GM18520 (cell line): ENCODE measurements at regions not wholly inside any gene's neighbourhood (a gene's known extent, or its start where the extent isn't known, plus 50 kb on each side); places are given as distances from the start of the nearest gene placed in this dataset.
"Not testable (repeated sequence)": the region's sequence is repeated elsewhere in the genome, so short reads cannot be mapped to it uniquely, and the experiment has no call there.

Experiments
- ATAC-seq: cut with Tn5 transposase; IDR thresholded peaks from one replicate; pipeline ENCODE4 v1.9.1; 2021; ENCODE audit not compliant: unreplicated experiment

- no peak for ATAC-seq
These were observed 1780.3 kb upstream of the LRRTM1 start for GRCh38 chr2:82084679-82085392.

DNA sequence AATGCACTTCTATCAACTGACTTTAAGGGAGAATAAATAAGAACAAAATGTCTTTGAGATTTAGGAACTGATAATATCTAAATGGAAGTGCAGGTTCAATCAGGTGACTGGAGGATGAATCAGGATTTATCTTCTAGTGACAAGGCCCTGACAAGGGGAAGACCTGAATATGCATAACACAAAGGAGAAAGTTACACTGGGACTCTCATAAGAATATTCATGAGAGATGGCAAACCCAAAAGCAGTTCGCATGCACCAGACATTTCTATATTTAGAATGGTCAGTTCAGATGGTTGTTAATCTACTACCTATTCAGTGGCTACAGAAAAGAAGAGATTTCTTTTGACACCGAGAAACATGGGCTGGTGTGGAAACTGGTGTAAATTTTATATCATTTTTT lies 1771.3 kb upstream of the LRRTM1 start:
- ATAC-seq: no peak

DNA sequence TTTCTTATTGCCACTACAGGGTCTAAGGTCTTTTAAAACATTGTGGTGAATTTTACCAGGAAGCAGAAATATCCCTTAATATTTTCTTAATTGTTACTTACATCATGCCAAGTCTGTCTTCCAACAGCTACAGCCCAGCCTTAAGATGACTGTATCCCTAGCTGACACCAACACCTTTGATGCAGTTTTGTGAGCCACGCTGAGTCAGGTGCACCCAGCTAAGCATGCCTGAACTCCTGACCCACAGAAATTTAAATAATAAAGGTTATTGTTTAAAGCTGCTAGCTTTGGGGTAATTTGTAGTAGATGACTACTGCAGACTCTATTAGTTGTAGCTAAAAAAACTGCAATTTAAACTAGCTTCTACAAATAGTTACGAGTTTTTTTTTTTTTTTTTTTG lies 1757.9 kb upstream of the LRRTM1 start:
- ATAC-seq: no peak

- ATAC-seq: no peak
These were observed 1751.3 kb upstream of the LRRTM1 start for GRCh38 chr2:82055846-82056245.

DNA sequence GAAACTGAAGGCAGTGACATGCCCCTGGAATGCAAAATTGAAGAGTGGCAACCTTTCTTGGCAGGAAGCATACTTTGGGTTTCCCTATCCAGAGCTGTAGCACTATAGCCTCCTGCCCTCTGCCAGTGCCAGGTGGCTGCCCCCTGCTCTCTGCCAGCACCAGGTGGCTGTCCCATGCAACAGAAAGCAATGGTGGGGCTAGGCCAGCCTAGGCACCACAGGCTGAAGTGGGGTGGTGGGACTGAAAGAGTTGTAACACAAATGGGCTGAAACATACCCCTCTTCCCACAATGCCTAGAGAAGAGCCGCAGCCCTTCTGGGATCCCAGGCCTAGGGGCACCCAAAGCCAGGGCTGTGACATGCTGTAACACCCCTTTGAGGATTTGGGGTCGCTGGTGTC lies 1739.3 kb upstream of the LRRTM1 start:
- ATAC-seq: no peak

- no peak for ATAC-seq
These were observed 1723.5 kb upstream of the LRRTM1 start for GRCh38 chr2:82027921-82028615.

DNA sequence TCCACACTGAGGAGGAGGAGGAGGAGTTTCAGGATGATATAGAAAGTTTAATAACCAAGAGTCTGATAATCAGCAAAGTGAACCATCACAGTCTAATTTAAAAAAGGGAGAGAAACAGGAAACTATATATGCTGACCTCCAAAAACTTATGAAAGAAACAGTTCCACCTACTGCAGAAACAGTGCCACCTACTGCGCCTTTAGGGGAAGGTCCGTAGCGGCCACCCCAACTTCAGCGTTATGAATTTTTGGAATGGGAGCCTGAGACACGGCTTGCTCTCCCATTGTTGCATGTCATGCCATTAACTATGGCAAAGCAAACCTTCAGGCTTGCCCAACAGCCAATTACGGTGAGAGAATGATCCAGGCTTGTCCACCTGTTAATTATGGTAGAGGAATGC lies 1719.2 kb upstream of the LRRTM1 start:
- no peak for ATAC-seq

DNA sequence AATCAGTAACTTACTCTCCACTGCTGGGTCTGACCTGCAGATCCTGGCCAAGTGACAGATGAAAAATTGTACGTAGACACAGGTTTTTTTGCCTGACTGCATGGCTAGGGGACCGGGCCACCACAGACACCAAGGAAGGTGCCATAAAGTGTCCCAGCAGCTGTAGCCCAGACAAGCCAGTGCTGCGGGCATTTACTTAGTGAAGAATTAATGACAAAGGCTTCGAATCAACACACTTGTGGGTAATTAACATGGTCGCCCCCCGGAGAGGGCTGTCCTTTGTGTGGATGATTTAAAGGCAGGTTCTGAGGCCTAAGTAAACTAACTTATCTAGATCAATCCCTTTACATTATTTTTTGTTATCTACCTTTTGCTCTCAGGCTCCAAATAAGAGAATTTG lies 1709.1 kb upstream of the LRRTM1 start:
- ATAC-seq: no peak

DNA sequence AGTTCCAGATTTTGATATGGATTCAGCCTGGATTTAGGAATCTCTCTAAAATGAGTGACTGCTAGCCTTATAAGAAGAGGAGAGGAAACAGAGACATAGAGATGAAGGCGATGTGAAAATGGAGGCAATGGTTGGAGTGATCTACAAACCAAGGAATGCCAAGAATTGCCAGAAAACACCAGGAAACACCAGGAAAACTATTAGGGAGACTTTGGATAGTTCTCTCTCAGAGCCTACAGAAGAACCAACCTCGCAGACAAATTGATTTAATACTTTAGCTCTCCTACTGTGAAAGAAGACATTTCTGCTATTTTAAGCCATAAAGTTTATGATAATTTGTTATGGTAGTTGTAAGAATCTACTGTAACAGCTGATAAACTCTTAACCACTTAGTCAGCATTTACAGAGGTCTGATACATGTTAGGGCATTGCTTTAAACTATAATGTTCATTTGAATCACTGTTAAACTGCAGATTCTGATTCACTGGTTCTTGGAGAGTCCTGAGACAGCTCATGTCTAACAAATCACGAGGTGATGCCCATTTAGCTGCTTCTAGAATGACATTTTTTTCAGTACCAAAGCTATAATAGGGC lies 1702.6 kb upstream of the LRRTM1 start:
- ATAC-seq: no peak

- not testable (repeated sequence) for ATAC-seq
These were observed 1701.3 kb upstream of the LRRTM1 start for GRCh38 chr2:82005889-82006288.

GRCh38 chr2:82001614-82002013 lies 1697.1 kb upstream of the LRRTM1 start:
- ATAC-seq: no peak

GRCh38 chr2:82000606-82001005 lies 1696.1 kb upstream of the LRRTM1 start:
- no peak for ATAC-seq

GRCh38 chr2:81996332-81996731 lies 1691.8 kb upstream of the LRRTM1 start:
- ATAC-seq: no peak

DNA sequence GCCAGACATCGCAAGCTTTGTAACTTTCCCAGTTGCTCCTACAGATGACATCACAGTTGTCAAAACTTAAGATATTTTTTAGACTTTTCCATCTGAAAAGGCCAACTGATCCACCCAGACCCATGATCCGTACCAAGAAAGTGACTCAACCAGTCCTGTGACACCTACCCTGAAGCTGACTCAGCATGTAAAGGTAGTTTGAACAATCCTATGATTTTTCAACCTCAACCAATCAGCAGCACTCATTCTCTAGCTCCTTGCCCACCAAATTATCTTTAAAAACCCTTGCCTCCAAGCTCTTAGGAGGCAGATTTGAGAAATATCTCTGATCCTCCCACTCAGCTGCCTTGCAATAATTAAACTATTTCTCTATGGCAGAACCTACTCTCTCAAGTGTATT lies 1686.7 kb upstream of the LRRTM1 start:
- ATAC-seq: no peak

- no peak for ATAC-seq
These were observed 1682.8 kb upstream of the LRRTM1 start for GRCh38 chr2:81987370-81987769.

DNA sequence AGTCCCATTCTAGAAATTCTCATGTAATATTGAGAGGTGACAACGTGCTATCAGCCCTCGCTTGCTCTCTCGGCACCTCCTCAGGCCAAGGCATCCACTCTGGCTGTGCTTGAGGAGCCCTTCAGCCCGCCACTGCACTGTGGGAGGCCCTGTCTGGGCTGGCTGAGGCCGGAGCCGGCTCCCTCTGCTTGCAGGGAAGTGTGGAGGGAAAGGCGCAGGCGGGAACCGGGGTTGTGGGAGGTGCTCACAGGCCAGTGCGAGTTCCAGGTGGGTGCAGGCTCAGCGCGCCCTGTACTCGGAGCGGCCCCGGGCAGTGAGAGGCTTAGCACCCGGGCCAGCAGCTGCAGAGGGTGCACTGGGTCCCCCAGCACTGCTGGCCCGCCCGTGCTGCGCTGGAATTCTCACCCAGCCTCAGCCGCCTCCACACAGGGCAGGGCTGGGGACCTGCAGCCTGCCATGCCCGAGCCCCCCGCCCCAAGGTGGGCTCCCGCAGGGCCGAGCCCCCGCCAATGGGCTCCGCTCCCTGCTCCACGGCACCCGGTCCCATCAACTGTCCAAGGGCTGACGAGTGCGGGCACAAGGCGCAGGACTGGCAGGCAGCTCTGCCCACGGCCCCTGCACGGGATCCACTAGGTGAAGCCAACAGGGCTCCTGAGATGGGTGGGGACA lies 1680.6 kb upstream of the LRRTM1 start:
- no peak for ATAC-seq

DNA sequence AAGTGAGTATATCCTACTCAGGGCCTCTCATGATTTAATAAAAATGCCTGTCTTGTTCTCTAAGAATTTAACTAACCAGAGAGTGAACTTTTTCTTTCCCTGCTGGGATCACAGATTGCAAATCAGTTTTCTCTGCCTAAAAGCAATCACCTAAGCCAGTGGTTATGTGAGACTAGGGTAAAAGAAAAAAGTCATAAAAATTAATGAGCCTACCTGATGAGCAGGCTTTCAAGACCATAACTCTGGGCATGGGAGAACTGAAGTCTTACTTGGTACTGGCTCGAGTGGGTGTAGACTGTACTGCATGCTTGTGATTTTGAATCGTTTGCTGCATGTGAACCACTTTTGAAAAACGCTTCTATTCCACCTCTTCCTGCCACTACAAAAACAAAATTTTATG lies 1677.0 kb upstream of the LRRTM1 start:
- ATAC-seq: no peak

DNA sequence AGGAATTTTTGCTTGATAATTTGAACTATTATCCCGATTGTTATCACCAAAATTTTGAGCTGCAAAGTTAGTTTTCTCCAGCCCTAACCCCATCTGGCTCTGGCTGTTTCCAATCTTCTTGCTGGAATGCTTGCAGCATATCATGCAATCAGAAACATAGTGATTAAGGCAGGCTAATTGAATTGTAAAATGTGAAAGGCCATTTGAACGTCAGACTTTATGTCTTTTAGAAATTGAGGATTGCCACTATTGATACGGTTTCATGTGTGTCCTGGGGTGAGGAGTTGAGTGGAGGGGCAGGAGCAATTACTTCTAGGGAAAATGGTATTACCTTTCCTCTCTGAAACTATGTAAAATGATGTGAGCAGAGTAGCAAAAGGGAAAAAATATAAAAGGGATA lies 1674.5 kb upstream of the LRRTM1 start:
- no peak for ATAC-seq

GRCh38 chr2:81976998-81977397 lies 1672.4 kb upstream of the LRRTM1 start:
- no peak for ATAC-seq

GRCh38 chr2:81974216-81974615 lies 1669.7 kb upstream of the LRRTM1 start:
- no peak for ATAC-seq

- ATAC-seq: no peak
These were observed 1638.3 kb upstream of the LRRTM1 start for GRCh38 chr2:81942876-81943275.

DNA sequence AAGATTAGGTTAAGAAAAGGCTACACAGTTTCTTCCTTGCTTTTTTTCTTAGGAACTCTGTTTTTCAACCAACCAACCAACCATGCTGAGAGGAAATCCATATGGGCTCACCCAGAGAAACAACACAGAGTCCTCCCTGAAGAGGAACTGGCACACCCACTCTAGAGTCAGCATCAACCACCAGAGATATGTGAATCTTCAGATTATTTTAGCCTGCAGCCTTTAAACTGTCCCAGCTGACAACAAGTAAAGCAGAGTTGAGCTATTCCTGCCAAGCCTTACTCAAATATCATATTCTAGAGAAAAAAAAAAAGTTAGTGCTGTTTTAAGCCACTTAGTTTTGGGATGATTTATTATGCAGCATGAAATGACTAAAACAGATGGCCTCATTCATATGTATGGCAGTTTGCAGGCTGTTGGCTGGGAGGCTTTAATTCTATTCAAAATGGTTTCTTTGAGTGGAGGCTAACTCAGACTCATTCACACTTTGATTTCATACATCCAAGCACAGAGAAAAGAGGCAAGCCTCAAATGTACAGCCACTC lies 1637.7 kb upstream of the LRRTM1 start:
- ATAC-seq: no peak
